ENCODE measurements at regions not wholly inside any gene's neighbourhood (a gene's known extent, or its start where the extent isn't known, plus 50 kb on each side); places are given as distances from the start of the nearest gene placed in this dataset.

DNA sequence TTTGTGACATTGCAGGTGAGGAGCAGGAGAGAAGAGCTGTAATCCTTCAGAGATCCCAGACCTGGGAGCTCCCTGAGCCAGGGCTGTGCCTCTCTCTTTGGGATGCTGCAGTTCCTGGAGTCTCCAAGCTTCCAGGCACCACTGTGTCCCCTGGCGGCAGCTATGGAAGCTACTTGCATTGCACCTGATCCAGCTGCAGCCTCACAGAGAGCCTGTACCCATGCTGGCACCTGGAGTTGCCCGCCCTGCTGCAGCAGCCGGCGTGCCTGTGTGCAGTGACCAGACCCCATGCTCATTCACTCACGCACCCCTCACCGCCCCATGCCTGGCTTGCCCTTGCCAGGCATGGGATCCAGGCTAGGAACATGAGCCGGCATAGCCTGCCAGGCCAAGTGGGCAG, 51.8 kb upstream of the MED9 start:
- TF ChIP-seq, protein P1, sequence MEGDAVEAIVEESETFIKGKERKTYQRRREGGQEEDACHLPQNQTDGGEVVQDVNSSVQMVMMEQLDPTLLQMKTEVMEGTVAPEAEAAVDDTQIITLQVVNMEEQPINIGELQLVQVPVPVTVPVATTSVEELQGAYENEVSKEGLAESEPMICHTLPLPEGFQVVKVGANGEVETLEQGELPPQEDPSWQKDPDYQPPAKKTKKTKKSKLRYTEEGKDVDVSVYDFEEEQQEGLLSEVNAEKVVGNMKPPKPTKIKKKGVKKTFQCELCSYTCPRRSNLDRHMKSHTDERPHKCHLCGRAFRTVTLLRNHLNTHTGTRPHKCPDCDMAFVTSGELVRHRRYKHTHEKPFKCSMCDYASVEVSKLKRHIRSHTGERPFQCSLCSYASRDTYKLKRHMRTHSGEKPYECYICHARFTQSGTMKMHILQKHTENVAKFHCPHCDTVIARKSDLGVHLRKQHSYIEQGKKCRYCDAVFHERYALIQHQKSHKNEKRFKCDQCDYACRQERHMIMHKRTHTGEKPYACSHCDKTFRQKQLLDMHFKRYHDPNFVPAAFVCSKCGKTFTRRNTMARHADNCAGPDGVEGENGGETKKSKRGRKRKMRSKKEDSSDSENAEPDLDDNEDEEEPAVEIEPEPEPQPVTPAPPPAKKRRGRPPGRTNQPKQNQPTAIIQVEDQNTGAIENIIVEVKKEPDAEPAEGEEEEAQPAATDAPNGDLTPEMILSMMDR (conservative IDR thresholded peaks at IDR 0.05): no peak
- TF ChIP-seq ZFX (IDR thresholded peaks at IDR 0.05): no peak
